Spinal cord (tissue), 9 donors: ENCODE measurements at regions not wholly inside any gene's neighbourhood (a gene's known extent, or its start where the extent isn't known, plus 50 kb on each side); places are given as distances from the start of the nearest gene placed in this dataset.
"Not testable (repeated sequence)": the region's sequence is repeated elsewhere in the genome, so short reads cannot be mapped to it uniquely, and the experiment has no call there.

Experiments
- DNase-seq, 6 donors: peaks; one replicate each; pipeline versions ENCODE4 v3.0.0 to v3.0.0-alpha.2; 2013 to 2015; ENCODE audit warnings: low spot score in 6 of 6, low read depth in 4 of 6
- H3K27ac ChIP-seq: one replicate; pipeline ENCODE4 v1.5.1; 2013; ENCODE audit warnings: low read depth, low read length, control low read depth
- H3K27me3 ChIP-seq: one replicate; pipeline ENCODE4 v1.6.1; 2013; ENCODE audit warnings: low read length; ENCODE audit not compliant: control insufficient read depth, insufficient read depth
- H3K36me3 ChIP-seq: one replicate; pipeline ENCODE4 v1.6.1; 2013; ENCODE audit warnings: low read length; ENCODE audit not compliant: control insufficient read depth, insufficient read depth
- H3K4me1 ChIP-seq: one replicate; pipeline ENCODE4 v1.6.1; 2013; ENCODE audit warnings: low read length; ENCODE audit not compliant: control insufficient read depth, insufficient read depth
- H3K4me3 ChIP-seq: one replicate; pipeline ENCODE4 v1.5.1; 2013; ENCODE audit warnings: low read depth, low read length, control low read depth
- H3K9me3 ChIP-seq: one replicate; pipeline ENCODE4 v1.6.1; 2013; ENCODE audit warnings: low read length; ENCODE audit not compliant: control insufficient read depth, insufficient read depth
- WGBS: methylation state at CpG from one replicate; pipeline ENCODE4 v1.1.5; 2013; ENCODE audit warnings: missing lambda C conversion rate; ENCODE audit not compliant: insufficient coverage; 5-methylcytosine and 5-hydroxymethylcytosine counted together
- donor health status: healthy.

GRCh38 chr16:88226302-88226701 lies 156.5 kb upstream of the ZNF469 start:
- not testable (repeated sequence) for H3K27me3 ChIP-seq, H3K4me1 ChIP-seq, DNase-seq, H3K36me3 ChIP-seq, H3K9me3 ChIP-seq, H3K4me3 ChIP-seq, H3K27ac ChIP-seq
- WGBS: 89% methylated on average over 7 of the region's 14 CpGs

GRCh38 chr16:88227026-88227721 lies 155.6 kb upstream of the ZNF469 start:
- WGBS: 69% methylated on average over 6 of the region's 35 CpGs

GRCh38 chr16:88227722-88228482 lies 154.9 kb upstream of the ZNF469 start:
- not testable (repeated sequence) for H3K4me3 ChIP-seq, H3K27ac ChIP-seq, H3K36me3 ChIP-seq, H3K27me3 ChIP-seq, H3K9me3 ChIP-seq, DNase-seq, H3K4me1 ChIP-seq
- 89% methylated on average over 17 of the region's 36 CpGs for WGBS

More at GRCh38 chr16:88227026-88227721, 155.6 kb upstream of the ZNF469 start:
- DNase-seq, H3K9me3 ChIP-seq, H3K36me3 ChIP-seq, H3K4me1 ChIP-seq, H3K27me3 ChIP-seq, H3K4me3 ChIP-seq, H3K27ac ChIP-seq: not testable (repeated sequence)

- not testable (repeated sequence) for H3K4me3 ChIP-seq, H3K27ac ChIP-seq, H3K9me3 ChIP-seq, H3K27me3 ChIP-seq, DNase-seq, H3K36me3 ChIP-seq, H3K4me1 ChIP-seq
- WGBS: no CpG with 5 or more reads among the region's 8 CpGs
Observed at GRCh38 chr16:88228751-88229150, 154.0 kb upstream of the ZNF469 start.

GRCh38 chr16:88229710-88230109 lies 153.0 kb upstream of the ZNF469 start:
- not testable (repeated sequence) for H3K27ac ChIP-seq, DNase-seq, H3K4me3 ChIP-seq, H3K36me3 ChIP-seq, H3K4me1 ChIP-seq, H3K9me3 ChIP-seq, H3K27me3 ChIP-seq
- 95% methylated on average over 3 of the region's 12 CpGs for WGBS

- H3K4me3 ChIP-seq, H3K9me3 ChIP-seq, H3K27ac ChIP-seq, H3K36me3 ChIP-seq, H3K27me3 ChIP-seq, DNase-seq: not testable (repeated sequence)
- WGBS: 95% methylated on average over 9 of the region's 24 CpGs
- H3K4me1 ChIP-seq: peaks cover 14% of the 10 kb centered on the region
Observed at GRCh38 chr16:88230276-88230966, 152.3 kb upstream of the ZNF469 start.

GRCh38 chr16:88230967-88231615 lies 151.7 kb upstream of the ZNF469 start:
- H3K4me1 ChIP-seq: peaks cover 14% of the 10 kb centered on the region
- H3K36me3 ChIP-seq, DNase-seq, H3K27me3 ChIP-seq, H3K9me3 ChIP-seq, H3K27ac ChIP-seq, H3K4me3 ChIP-seq: not testable (repeated sequence)
- WGBS: 88% methylated on average over 8 of the region's 19 CpGs

- not testable (repeated sequence) for H3K27me3 ChIP-seq, H3K36me3 ChIP-seq, DNase-seq, H3K4me3 ChIP-seq, H3K27ac ChIP-seq, H3K9me3 ChIP-seq
- 94% methylated on average over 5 of the region's 13 CpGs for WGBS
- peaks cover 14% of the 10 kb centered on the region for H3K4me1 ChIP-seq
Observed at GRCh38 chr16:88231839-88232238, 150.9 kb upstream of the ZNF469 start.

GRCh38 chr16:88232401-88233258 lies 150.1 kb upstream of the ZNF469 start:
- H3K27me3 ChIP-seq, H3K9me3 ChIP-seq, H3K27ac ChIP-seq, H3K4me3 ChIP-seq, DNase-seq, H3K36me3 ChIP-seq: not testable (repeated sequence)
- WGBS: 57% methylated on average over 10 of the region's 31 CpGs
- peaks cover 14% of the 10 kb centered on the region for H3K4me1 ChIP-seq
